ENCODE measurements at regions not wholly inside any gene's neighbourhood (a gene's known extent, or its start where the extent isn't known, plus 50 kb on each side); places are given as distances from the start of the nearest gene placed in this dataset.

DNA sequence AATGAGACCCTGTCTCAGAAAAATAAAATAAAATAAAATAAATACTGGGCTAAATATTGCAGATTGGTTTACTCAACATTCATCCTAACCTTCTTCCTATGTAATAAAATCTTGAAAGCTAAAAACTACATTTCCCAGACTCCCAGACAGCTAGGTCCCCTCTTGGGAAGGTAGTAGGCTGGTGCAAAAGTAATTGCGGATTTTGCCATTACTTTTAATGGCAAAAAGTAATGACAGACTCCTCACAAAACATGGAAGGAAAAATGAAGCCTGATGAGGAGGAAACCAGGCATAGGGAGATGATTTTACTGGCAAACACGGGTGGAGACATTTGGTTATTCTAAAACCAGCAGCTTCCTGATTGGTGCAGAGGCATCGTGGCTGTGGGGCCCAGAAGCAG is 70.6 kb upstream of the E2F3 start:
- no peak for DNase-seq (ENCODE audit: low read depth)
- no peak overlapping the region for H3K4me3 ChIP-seq (ENCODE audit: low read depth, low read length)
- TF ChIP-seq, protein P1, sequence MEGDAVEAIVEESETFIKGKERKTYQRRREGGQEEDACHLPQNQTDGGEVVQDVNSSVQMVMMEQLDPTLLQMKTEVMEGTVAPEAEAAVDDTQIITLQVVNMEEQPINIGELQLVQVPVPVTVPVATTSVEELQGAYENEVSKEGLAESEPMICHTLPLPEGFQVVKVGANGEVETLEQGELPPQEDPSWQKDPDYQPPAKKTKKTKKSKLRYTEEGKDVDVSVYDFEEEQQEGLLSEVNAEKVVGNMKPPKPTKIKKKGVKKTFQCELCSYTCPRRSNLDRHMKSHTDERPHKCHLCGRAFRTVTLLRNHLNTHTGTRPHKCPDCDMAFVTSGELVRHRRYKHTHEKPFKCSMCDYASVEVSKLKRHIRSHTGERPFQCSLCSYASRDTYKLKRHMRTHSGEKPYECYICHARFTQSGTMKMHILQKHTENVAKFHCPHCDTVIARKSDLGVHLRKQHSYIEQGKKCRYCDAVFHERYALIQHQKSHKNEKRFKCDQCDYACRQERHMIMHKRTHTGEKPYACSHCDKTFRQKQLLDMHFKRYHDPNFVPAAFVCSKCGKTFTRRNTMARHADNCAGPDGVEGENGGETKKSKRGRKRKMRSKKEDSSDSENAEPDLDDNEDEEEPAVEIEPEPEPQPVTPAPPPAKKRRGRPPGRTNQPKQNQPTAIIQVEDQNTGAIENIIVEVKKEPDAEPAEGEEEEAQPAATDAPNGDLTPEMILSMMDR (conservative IDR thresholded peaks at IDR 0.05; ENCODE audit: low read depth, low read length) = no peak

DNA sequence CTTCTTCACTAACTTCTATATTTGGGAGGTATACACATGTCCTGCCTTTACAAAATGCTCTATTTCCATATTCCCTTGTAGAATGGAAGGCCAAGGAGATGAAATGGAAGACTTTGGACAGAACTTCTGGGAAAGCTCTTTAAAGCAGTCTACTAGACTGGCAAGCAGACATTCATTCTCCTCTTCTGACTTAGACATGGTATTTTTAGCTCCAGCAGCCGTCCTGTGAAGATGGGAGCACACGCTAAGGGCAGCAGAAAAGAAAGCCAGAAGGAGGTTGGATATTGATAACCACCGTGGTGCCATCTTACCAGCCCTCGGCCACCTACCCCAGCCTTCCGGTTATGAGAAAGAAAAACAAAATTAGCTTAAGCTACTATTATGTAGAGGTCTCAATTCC is 70.1 kb upstream of the E2F3 start:
- DNase-seq (ENCODE audit: low read depth) = no peak
- H3K4me3 ChIP-seq (ENCODE audit: low read depth, low read length) = no peak overlapping the region
- TF ChIP-seq, protein P1 (conservative IDR thresholded peaks at IDR 0.05; ENCODE audit: low read depth, low read length) = no peak

DNA sequence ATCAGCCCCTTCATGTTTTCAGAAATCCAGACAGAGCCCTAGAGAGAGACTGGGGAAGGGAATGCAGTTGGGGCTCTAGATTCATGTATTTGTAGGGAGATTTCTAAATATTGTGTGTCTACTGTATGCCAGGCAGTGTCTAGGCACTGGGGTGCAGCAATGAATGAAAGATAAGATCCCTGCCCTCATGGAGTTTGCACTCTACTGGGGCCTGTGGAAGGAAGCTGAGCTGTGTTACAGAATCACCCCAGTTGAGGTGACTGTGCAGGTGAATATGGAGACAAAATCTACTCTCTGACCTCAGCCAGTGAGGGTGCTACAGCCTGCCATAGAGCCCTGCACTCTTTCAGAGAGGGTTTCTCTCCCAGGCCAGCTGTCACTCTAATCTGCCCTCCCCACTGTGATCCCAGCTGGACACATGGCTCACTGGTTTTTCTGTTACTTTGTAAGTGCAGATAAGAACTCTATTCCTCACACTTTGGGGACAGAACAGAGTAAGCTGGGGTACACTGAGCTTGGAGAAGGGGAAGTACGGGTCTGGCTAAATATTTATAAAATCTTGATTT is 69.2 kb upstream of the E2F3 start:
- TF ChIP-seq, protein P1 (conservative IDR thresholded peaks at IDR 0.05; ENCODE audit: low read depth, low read length) = no peak
- DNase-seq (ENCODE audit: low read depth) = no peak

DNA sequence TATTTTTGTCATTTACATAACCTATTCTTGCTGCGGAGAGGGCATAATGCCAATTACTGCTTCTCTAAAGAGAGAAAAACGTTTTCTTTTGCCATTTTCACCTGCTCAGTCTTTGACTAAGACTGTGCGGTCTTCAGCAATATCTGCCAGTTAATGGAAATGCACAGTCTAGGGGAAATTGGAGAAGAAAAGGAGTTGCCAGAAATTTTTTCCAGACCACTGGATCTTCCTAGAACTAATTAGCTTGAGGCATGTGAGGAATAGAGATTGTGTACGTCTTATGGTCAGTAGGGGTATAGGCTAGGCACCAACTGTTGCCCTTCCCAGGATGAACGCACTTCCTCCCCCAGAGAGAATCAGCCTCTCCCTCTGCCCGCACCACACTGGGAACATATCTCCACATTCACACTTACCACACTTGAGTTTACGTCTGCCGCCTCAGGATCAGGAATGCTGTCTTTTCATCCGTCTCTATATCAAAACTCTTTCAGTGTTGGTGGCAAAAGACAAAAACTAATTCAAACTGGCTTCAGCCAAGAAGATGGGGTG is 67.9 kb upstream of the E2F3 start:
- DNase-seq (ENCODE audit: low read depth) = no peak
- no peak overlapping the region for H3K4me3 ChIP-seq (ENCODE audit: low read depth, low read length)
- TF ChIP-seq, protein P1 (conservative IDR thresholded peaks at IDR 0.05; ENCODE audit: low read depth, low read length) = no peak

More for the DNA sequence above, 69.2 kb upstream of the E2F3 start:
- no peak overlapping the region for H3K4me3 ChIP-seq (ENCODE audit: low read depth, low read length)

DNA sequence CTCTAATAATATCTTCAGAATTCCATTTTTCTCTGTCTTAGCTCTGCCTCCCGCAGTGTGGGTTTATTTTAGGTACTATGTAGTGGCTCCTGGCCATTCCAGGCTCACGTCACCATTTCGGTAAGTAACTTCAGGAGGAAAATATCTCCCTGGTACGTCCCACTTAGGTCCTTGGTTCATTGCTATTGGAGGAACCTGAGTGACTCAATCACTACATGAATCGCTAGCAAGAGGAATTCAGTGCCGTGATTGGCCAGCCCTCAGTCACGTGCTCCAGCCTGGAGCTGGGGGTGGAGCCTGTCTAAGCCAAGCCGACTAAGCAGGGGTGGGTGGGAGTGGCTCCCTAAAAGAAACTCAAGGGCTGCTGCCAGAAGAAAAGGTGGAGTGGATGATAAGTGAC is 67.3 kb upstream of the E2F3 start:
- TF ChIP-seq, protein P1 (conservative IDR thresholded peaks at IDR 0.05; ENCODE audit: low read depth, low read length) = no peak
- DNase-seq (ENCODE audit: low read depth) = no peak

DNA sequence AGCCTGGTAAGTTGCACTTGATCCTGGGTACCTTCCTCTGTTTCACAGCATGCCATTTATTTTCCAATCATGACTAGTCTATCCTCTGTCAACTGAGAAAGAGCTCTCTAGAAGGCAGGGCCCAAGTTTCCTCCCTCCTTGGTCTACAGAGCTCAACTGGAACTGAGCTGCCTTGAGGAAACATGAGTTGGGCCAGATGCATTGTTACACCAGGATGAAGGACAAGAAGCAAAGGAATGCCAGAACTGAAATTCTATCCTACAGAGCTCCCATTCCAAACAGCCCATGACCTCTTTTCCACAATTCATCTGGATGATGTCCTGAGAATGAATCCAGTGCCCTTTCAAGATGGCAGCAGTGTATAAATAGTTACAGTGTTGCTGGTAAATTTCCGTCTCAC is 66.7 kb upstream of the E2F3 start:
- TF ChIP-seq, protein P1 (conservative IDR thresholded peaks at IDR 0.05; ENCODE audit: low read depth, low read length) = no peak
- H3K4me3 ChIP-seq (ENCODE audit: low read depth, low read length) = no peak overlapping the region
- no peak for DNase-seq (ENCODE audit: low read depth)

More for the DNA sequence above, 67.3 kb upstream of the E2F3 start:
- no peak overlapping the region for H3K4me3 ChIP-seq (ENCODE audit: low read depth, low read length)

DNA sequence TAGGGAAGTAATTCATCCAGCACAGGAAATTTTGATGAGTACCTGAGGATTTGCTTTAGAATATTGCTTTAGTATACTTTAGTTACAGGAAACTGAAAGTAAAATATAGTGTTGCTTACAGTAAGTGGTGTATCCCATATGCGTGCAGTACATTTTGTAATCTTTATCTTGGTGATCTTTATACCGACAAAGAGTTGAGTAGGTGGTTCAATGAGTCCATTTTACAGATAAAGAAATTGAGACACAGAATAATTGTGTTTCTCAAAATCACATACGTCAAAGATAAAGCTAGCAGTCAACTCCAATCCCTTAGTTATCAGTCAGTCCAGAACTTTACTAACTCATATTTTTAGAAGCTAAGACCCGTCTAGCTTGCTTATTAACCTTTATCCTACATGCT is 65.8 kb upstream of the E2F3 start:
- no peak overlapping the region for H3K4me3 ChIP-seq (ENCODE audit: low read depth, low read length)
- TF ChIP-seq, protein P1 (conservative IDR thresholded peaks at IDR 0.05; ENCODE audit: low read depth, low read length) = no peak

More for the DNA sequence above, 65.8 kb upstream of the E2F3 start:
- DNase-seq (ENCODE audit: low read depth) = no peak

All from choroid plexus epithelial cell (primary cell).